IMR-90 (cell line): ENCODE measurements at regions not wholly inside any gene's neighbourhood (a gene's known extent, or its start where the extent isn't known, plus 50 kb on each side); places are given as distances from the start of the nearest gene placed in this dataset.

Experiments
- ATAC-seq: fragments of 200-7000 bp; cut with Tn5 transposase; 2 replicates; pipeline ENCODE4 v1.9.1; 2020; ENCODE audit warnings: low read depth, mild to moderate bottlenecking, moderate library complexity
- BruUV-seq: library from RNA; stranded (reverse); fragments of 400-500 nt; replicated peaks from 2 replicates; lab custom pipeline; 2021; lab: Mats Ljungman, UMichigan
- CTCF ChIA-PET: fragments of 300-600 bp; formaldehyde crosslinking; extraction: SDS; loops from one replicate; lab custom pipeline; 2021; ENCODE audit warnings: antibody characterized with exemption; lab: Yijun Ruan, JAX
- POLR2A ChIA-PET: fragments of 300-600 bp; sonication (Branson Sonifier 250); formaldehyde crosslinking; loops from one replicate; lab custom pipeline; 2022; ENCODE audit warnings: antibody characterized with exemption; ENCODE audit not compliant: unreplicated experiment; lab: Charles Lee
- DNase-seq: peaks from one replicate; pipeline ENCODE4 v3.0.0; 2013
- H2AFZ ChIP-seq: replicated peaks from 2 replicates; pipeline ENCODE3; 2013; ENCODE audit warnings: low read length, mild to moderate bottlenecking; ENCODE audit not compliant: poor library complexity
- H2AK5ac ChIP-seq: 2 replicates; pipeline ENCODE4 v1.6.1; 2013; ENCODE audit warnings: low read depth, low read length, inconsistent platforms
- H2AK9ac ChIP-seq: replicated peaks from 2 replicates; pipeline ENCODE3; 2013; ENCODE audit warnings: mild to moderate bottlenecking, low read depth, low read length, moderate library complexity; ENCODE audit not compliant: poor library complexity
- H2BK120ac ChIP-seq: 2 replicates; pipeline ENCODE4 v1.6.1; 2013; ENCODE audit warnings: low read depth, low read length, inconsistent platforms
- H2BK15ac ChIP-seq: 3 replicates; pipeline ENCODE4 v1.6.1; 2013; ENCODE audit warnings: low read depth, low read length, inconsistent platforms
- H2BK20ac ChIP-seq: 2 replicates; pipeline ENCODE4 v1.6.1; 2013; ENCODE audit warnings: low read depth, mild to moderate bottlenecking, inconsistent platforms, low read length, moderate library complexity
- H2BK5ac ChIP-seq: 2 replicates; pipeline ENCODE4 v1.6.1; 2013; ENCODE audit warnings: mild to moderate bottlenecking, low read depth, low read length, inconsistent platforms; ENCODE audit not compliant: poor library complexity, severe bottlenecking
- H3K14ac ChIP-seq: replicated peaks from 2 replicates; pipeline ENCODE4 v1.6.1; 2013; ENCODE audit warnings: low read depth, low read length, inconsistent platforms
- H3K18ac ChIP-seq: 2 replicates; pipeline ENCODE4 v1.6.1; 2013; ENCODE audit warnings: low read depth, low read length, control low read depth
- H3K23ac ChIP-seq: 2 replicates; pipeline ENCODE4 v1.6.1; 2013; ENCODE audit warnings: low read depth, low read length, inconsistent platforms
- H3K27ac ChIP-seq: 2 replicates; pipeline ENCODE4 v1.5.1; 2013; ENCODE audit warnings: mild to moderate bottlenecking, control low read depth, low read length; ENCODE audit not compliant: insufficient read depth
- H3K27me3 ChIP-seq: 2 replicates; pipeline ENCODE4 v1.6.1; 2013; ENCODE audit warnings: low read length; ENCODE audit not compliant: control insufficient read depth, insufficient read depth
- H3K36me3 ChIP-seq: 2 replicates; pipeline ENCODE4 v1.6.1; 2013; ENCODE audit warnings: low read length, mixed read lengths; ENCODE audit not compliant: control insufficient read depth, insufficient read depth
- H3K4ac ChIP-seq: 2 replicates; pipeline ENCODE4 v1.6.1; 2013; ENCODE audit warnings: low read depth, low read length, inconsistent platforms
- H3K4me1 ChIP-seq: 2 replicates; pipeline ENCODE4 v1.6.1; 2013; ENCODE audit warnings: low read length, mixed read lengths; ENCODE audit not compliant: control insufficient read depth, insufficient read depth
- H3K4me2 ChIP-seq: 2 replicates; pipeline ENCODE4 v1.6.1; 2013; ENCODE audit warnings: low read depth, mild to moderate bottlenecking, control low read depth, low read length, moderate library complexity
- H3K4me3 ChIP-seq: 2 replicates; pipeline ENCODE4 v1.5.1; 2013; ENCODE audit warnings: low read depth, mild to moderate bottlenecking, control low read depth, low read length, moderate library complexity; ENCODE audit not compliant: insufficient read depth
- H3K56ac ChIP-seq: 2 replicates; pipeline ENCODE4 v1.6.1; 2013; ENCODE audit warnings: low read length, inconsistent platforms; ENCODE audit not compliant: insufficient read depth; ENCODE audit errors: extremely low read depth
- H3K79me1 ChIP-seq, 2 experiments: 2 replicates each; pipeline ENCODE4 v1.6.1; 2013; ENCODE audit warnings: low read length in 2 of 2, inconsistent platforms in 1 of 2, low read depth in 1 of 2
- H3K9ac ChIP-seq: 2 replicates; pipeline ENCODE4 v1.6.1; 2013; ENCODE audit warnings: low read depth, low read length, control low read depth
- H3K9me1 ChIP-seq: 2 replicates; pipeline ENCODE4 v1.6.1; 2013; ENCODE audit warnings: low read length, inconsistent platforms; ENCODE audit not compliant: insufficient read depth
- H3K9me3 ChIP-seq: 2 replicates; pipeline ENCODE4 v1.6.1; 2013; ENCODE audit warnings: low read length; ENCODE audit not compliant: control insufficient read depth, insufficient read depth
- H4K20me1 ChIP-seq: 2 replicates; pipeline ENCODE4 v1.6.1; 2013; ENCODE audit warnings: low read length, inconsistent platforms; ENCODE audit not compliant: insufficient read depth
- H4K5ac ChIP-seq: 2 replicates; pipeline ENCODE4 v1.6.1; 2013; ENCODE audit warnings: mild to moderate bottlenecking, low read depth, low read length, control low read depth
- H4K8ac ChIP-seq, 2 experiments: 2 replicates each; pipeline ENCODE4 v1.6.1; 2013; ENCODE audit warnings: low read depth in 2 of 2, low read length in 2 of 2, control low read depth in 1 of 2, inconsistent platforms in 1 of 2
- H4K91ac ChIP-seq: 2 replicates; pipeline ENCODE4 v1.6.1; 2013; ENCODE audit warnings: low read depth, low read length, inconsistent platforms; ENCODE audit not compliant: insufficient read depth
- CHD1 ChIP-seq: IDR thresholded peaks from 2 replicates; pipeline ENCODE4 v1.6.1; 2012; ENCODE audit warnings: low read depth, low read length, improper control_type of control experiment
- FOS ChIP-seq: fragments of 150-350 bp; IDR thresholded peaks from 2 replicates; pipeline ENCODE4 v1.6.1; 2016; ENCODE audit warnings: low read depth, low read length
- MAFK ChIP-seq: IDR thresholded peaks from 2 replicates; pipeline ENCODE4 v1.6.1; 2012; ENCODE audit warnings: low read depth, low read length, improper control_type of control experiment
- RAD21 ChIP-seq: IDR thresholded peaks from 2 replicates; pipeline ENCODE4 v1.6.1; 2012; ENCODE audit warnings: low read length, improper control_type of control experiment
- WGBS, 2 experiments: methylation state at CpG; one replicate each; pipeline versions ENCODE4 v1.1.5 to v1.1.7; 2013; ENCODE audit warnings: missing lambda C conversion rate in 2 of 2; ENCODE audit not compliant: insufficient read length in 1 of 2; ENCODE audit errors: extremely low coverage in 2 of 2; 5-methylcytosine and 5-hydroxymethylcytosine counted together
- dilution Hi-C: fragments of 300-500 bp; cut with HindIII; formaldehyde crosslinking; loops from one replicate; pipeline ENCODE4 v1.14.3; 2018; ENCODE audit warnings: low sequenced_read_pairs; ENCODE audit not compliant: unreplicated experiment
- in situ Hi-C: fragments of 300-500 bp; cut with MboI; formaldehyde crosslinking; loops from 3 replicates; pipeline ENCODE4 v1.14.3; 2019; ENCODE audit warnings: low sequenced_read_pairs, inconsistent platforms, mixed read lengths
- intact Hi-C: fragments of 100-400 bp; cut with micrococcal nuclease; formaldehyde crosslinking; loops from 2 replicates; pipeline ENCODE4 v1.10.0; 2022
- TF ChIP-seq, protein P1 (sequence below): fragments of 150-350 bp; IDR thresholded peaks from 2 replicates; pipeline ENCODE4 v1.6.1; 2017; ENCODE audit warnings: mild to moderate bottlenecking, antibody characterized with exemption, low read length, low read depth

DNA sequence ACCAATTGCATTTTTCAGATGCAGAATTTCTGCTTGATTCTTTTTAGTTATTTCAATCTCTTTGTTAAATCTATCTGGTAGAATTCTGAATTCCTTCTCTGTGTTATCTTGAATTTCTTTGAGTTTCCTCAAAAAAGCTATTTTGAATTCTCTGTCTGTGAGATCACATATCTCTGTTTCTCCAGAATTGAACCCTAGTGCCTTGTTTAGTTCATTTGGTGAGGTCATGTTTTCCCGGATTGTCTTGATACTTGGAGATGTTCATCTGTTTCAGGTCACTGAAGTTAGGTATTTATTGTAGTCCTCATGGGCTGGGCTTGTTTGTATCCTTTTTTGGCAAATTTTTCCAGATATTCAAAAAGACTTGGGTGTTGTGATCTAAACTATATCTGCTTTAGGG lies 202.9 kb upstream of the SERP2 start:
- CTCF ChIA-PET, result no interaction called here
- Histone ChIP-seq H3K4ac (no peak overlapping the region), H2BK120ac (no peak overlapping the region), H3K4me2 (no peak overlapping the region), H2AK5ac (no peak overlapping the region), H2AK9ac (no peak overlapping the region), H3K27ac (no peak overlapping the region), H3K36me3 (no peaks in the 10 kb centered on the region), H3K9ac (no peak overlapping the region), H4K8ac (no peak overlapping the region), H3K27me3 (no peaks in the 10 kb centered on the region; the same call in 1 of the 2 replicates), H3K14ac (no peak overlapping the region), H3K79me1 (no peaks in the 10 kb centered on the region), H4K20me1 (no peaks in the 10 kb centered on the region), H3K4me3 (no peak overlapping the region), H2BK20ac (no peak overlapping the region), H2AFZ (no peak overlapping the region), H3K4me1 (peaks cover 11% of the 10 kb centered on the region), H2BK5ac (no peak overlapping the region), H4K91ac (no peak overlapping the region), H3K18ac (no peak overlapping the region), H3K23ac (no peak overlapping the region), H4K5ac (no peak overlapping the region), H3K9me3 (no peaks in the 10 kb centered on the region), H2BK15ac (no peak overlapping the region), H3K56ac (no peak overlapping the region), H3K9me1 (peaks cover 8% of the 10 kb centered on the region)
- TF ChIP-seq MAFK, result no peak
- no peak for TF ChIP-seq RAD21
- no peak for TF ChIP-seq FOS
- TF ChIP-seq, protein P1, sequence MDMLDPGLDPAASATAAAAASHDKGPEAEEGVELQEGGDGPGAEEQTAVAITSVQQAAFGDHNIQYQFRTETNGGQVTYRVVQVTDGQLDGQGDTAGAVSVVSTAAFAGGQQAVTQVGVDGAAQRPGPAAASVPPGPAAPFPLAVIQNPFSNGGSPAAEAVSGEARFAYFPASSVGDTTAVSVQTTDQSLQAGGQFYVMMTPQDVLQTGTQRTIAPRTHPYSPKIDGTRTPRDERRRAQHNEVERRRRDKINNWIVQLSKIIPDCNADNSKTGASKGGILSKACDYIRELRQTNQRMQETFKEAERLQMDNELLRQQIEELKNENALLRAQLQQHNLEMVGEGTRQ, result no peak
- TF ChIP-seq CHD1, result no peak
- no TSS peak for BruUV-seq
- POLR2A ChIA-PET, result no interaction called here
- in situ Hi-C loops (no loop called here), intact Hi-C loops (no loop called here), dilution Hi-C loops (no loop called here)
- no CpG with 5 or more reads among the region's 1 CpG for WGBS, 2 experiments
- DNase-seq (no peak), ATAC-seq (no peak)
